SK-N-SH (cell line): ENCODE measurements at regions not wholly inside any gene's neighbourhood (a gene's known extent, or its start where the extent isn't known, plus 50 kb on each side); places are given as distances from the start of the nearest gene placed in this dataset.

Experiments used
- CTCF ChIA-PET: fragments of 300-600, 350-600 bp; formaldehyde crosslinking; extraction: SDS; loops from one replicate; lab custom pipeline; 2021; lab: Yijun Ruan, JAX
- POLR2A ChIA-PET: fragments of 350-600 bp; sonication (Branson Sonifier 250); formaldehyde crosslinking; extraction: SDS; loops from one replicate; lab custom pipeline; 2020; ENCODE audit warnings: antibody characterized with exemption, inconsistent platforms; lab: Yijun Ruan, JAX
- DNase-seq: peaks from one replicate; pipeline ENCODE4 v3.0.0; 2012
- H2AFZ ChIP-seq: fragments of 200-600 bp; sonication (generic); 2 replicates; pipeline ENCODE4 v1.8.1; 2016; ENCODE audit warnings: antibody characterized with exemption, mild to moderate bottlenecking, low read depth
- H3F3A ChIP-seq: fragments of 200-600 bp; sonication (generic); replicated peaks from 2 replicates; pipeline ENCODE3; 2016; ENCODE audit warnings: antibody characterized with exemption, mild to moderate bottlenecking; ENCODE audit not compliant: insufficient read depth
- H3K27ac ChIP-seq, 2 experiments: fragments of 200-500 bp in 1 of 2; fragments of 200-600 bp in 1 of 2; sonication (Bioruptor generic) in 1 of 2; sonication (generic), shearing (Covaris generic) in 1 of 2; 2 replicates each; pipeline versions ENCODE4 v1.5.1 to v1.6.1; 2014 to 2016; ENCODE audit warnings: low read depth in 2 of 2, inconsistent platforms in 1 of 2, low read length in 1 of 2, mild to moderate bottlenecking in 1 of 2, mixed read lengths in 1 of 2
- H3K27me3 ChIP-seq: fragments of 200-600 bp; sonication (generic), shearing (Covaris generic); 2 replicates; pipeline ENCODE4 v1.6.1; 2016; ENCODE audit warnings: mixed run types; ENCODE audit not compliant: insufficient read depth
- H3K36me3 ChIP-seq, 2 experiments: fragments of 200-500 bp in 1 of 2; fragments of 200-600 bp in 1 of 2; sonication (Bioruptor generic) in 1 of 2; sonication (generic) in 1 of 2; replicated peaks in 1 of 2; 2 replicates each; pipeline versions ENCODE3 to v1.5.1; 2014 to 2016; ENCODE audit warnings: low read length in 1 of 2, mild to moderate bottlenecking in 1 of 2; ENCODE audit not compliant: insufficient read depth in 2 of 2, control insufficient read depth in 1 of 2
- H3K4me1 ChIP-seq, 2 experiments: fragments of 200-500 bp in 1 of 2; fragments of 200-600 bp in 1 of 2; sonication (Bioruptor generic) in 1 of 2; sonication (generic), shearing (Covaris generic) in 1 of 2; 2 replicates each; pipeline versions ENCODE4 v1.5.1 to v1.6.1; 2014 to 2016; ENCODE audit warnings: low read depth in 1 of 2, low read length in 1 of 2, mixed run types in 1 of 2; ENCODE audit not compliant: insufficient read depth in 2 of 2, control insufficient read depth in 1 of 2
- H3K4me2 ChIP-seq: fragments of 200-600 bp; sonication (generic), shearing (Covaris generic); 2 replicates; pipeline ENCODE4 v1.6.1; 2017; ENCODE audit warnings: mixed run types
- H3K4me3 ChIP-seq, 2 experiments: fragments of 200-500 bp in 1 of 2; fragments of 200-600 bp in 1 of 2; sonication (Bioruptor generic) in 1 of 2; sonication (generic), shearing (Covaris generic) in 1 of 2; 2 replicates each; pipeline versions ENCODE4 v1.5.1 to v1.8.1; 2014 to 2016; ENCODE audit warnings: low read depth in 2 of 2, inconsistent platforms in 1 of 2, low read length in 1 of 2, mild to moderate bottlenecking in 1 of 2, mixed read lengths in 1 of 2, moderate library complexity in 1 of 2
- H3K79me2 ChIP-seq: fragments of 200-600 bp; sonication (generic); 2 replicates; pipeline ENCODE4 v1.8.1; 2017; ENCODE audit warnings: mild to moderate bottlenecking; ENCODE audit not compliant: insufficient read depth
- H3K9ac ChIP-seq: fragments of 200-600 bp; sonication (generic); 2 replicates; pipeline ENCODE4 v1.6.1; 2017; ENCODE audit warnings: mixed run types
- H3K9me2 ChIP-seq: fragments of 200-600 bp; sonication (generic); 2 replicates; pipeline ENCODE4 v1.6.1; 2017; ENCODE audit warnings: mixed run types
- H3K9me3 ChIP-seq: fragments of 200-600 bp; sonication (generic); 2 replicates; pipeline ENCODE4 v1.6.1; 2017; ENCODE audit warnings: mixed run types, mild to moderate bottlenecking, moderate library complexity
- H4K20me1 ChIP-seq: fragments of 200-600 bp; sonication (generic); 2 replicates; pipeline ENCODE4 v1.6.1; 2017; ENCODE audit warnings: mild to moderate bottlenecking, mixed run types; ENCODE audit not compliant: insufficient read depth
- CHD2 ChIP-seq: fragments of 150-350 bp; IDR thresholded peaks from 2 replicates; pipeline ENCODE4 v1.6.1; 2018; ENCODE audit warnings: low read length; ENCODE audit not compliant: partially characterized antibody
- CTCF ChIP-seq: fragments of 200-600 bp; sonication (generic); IDR thresholded peaks from 2 replicates; pipeline ENCODE4 v1.6.1; 2017; ENCODE audit warnings: antibody characterized with exemption, mild to moderate bottlenecking, moderate library complexity
- EP300 ChIP-seq, 2 experiments: IDR thresholded peaks; 2 replicates each; pipeline versions ENCODE4 v1.4.0 to v1.6.1; 2012; ENCODE audit warnings: borderline replicate concordance in 1 of 2, low read depth in 1 of 2, low read length in 1 of 2
- FOSL2 ChIP-seq: IDR thresholded peaks from 2 replicates; pipeline ENCODE4 v1.4.0; 2012; ENCODE audit warnings: low read depth, mild to moderate bottlenecking, moderate library complexity, borderline replicate concordance
- FOXJ3 ChIP-seq: sonication (generic); formaldehyde crosslinking; IDR thresholded peaks from 2 replicates; pipeline ENCODE4 v1.5.1; 2020; ENCODE audit warnings: mild to moderate bottlenecking, missing genetic modification reagents
- GABPA ChIP-seq: IDR thresholded peaks from 2 replicates; pipeline ENCODE4 v1.4.0; 2012; ENCODE audit warnings: low read depth, mild to moderate bottlenecking
- GATA2 ChIP-seq: sonication (generic); formaldehyde crosslinking; IDR thresholded peaks from 2 replicates; pipeline ENCODE4 v1.5.0; 2020; ENCODE audit warnings: mild to moderate bottlenecking, missing genetic modification reagents
- JUND ChIP-seq: IDR thresholded peaks from 2 replicates; pipeline ENCODE4 v1.4.0; 2012
- MEF2A ChIP-seq: IDR thresholded peaks from 2 replicates; pipeline ENCODE4 v1.4.0; 2012; ENCODE audit warnings: low read depth, borderline replicate concordance
- MXI1 ChIP-seq: IDR thresholded peaks from 2 replicates; pipeline ENCODE4 v1.6.1; 2012; ENCODE audit warnings: mild to moderate bottlenecking, low read depth, low read length, improper control_type of control experiment
- POLR2AphosphoS5 ChIP-seq: IDR thresholded peaks from 2 replicates; pipeline ENCODE4 v1.6.1; 2012; ENCODE audit warnings: low read depth, low read length
- RAD21 ChIP-seq: IDR thresholded peaks from 2 replicates; pipeline ENCODE4 v1.6.1; 2012; ENCODE audit warnings: mild to moderate bottlenecking, low read length
- REST ChIP-seq: IDR thresholded peaks from 2 replicates; pipeline ENCODE4 v1.6.1; 2012; ENCODE audit warnings: mild to moderate bottlenecking, low read depth, low read length, moderate library complexity
- RXRA ChIP-seq: IDR thresholded peaks from 2 replicates; pipeline ENCODE4 v1.4.0; 2012; ENCODE audit warnings: low read depth, mild to moderate bottlenecking, borderline replicate concordance
- SMC3 ChIP-seq: IDR thresholded peaks from 2 replicates; pipeline ENCODE4 v1.6.1; 2012; ENCODE audit warnings: low read depth, low read length, improper control_type of control experiment
- TEAD4 ChIP-seq: IDR thresholded peaks from 2 replicates; pipeline ENCODE4 v1.4.0; 2012; ENCODE audit warnings: mild to moderate bottlenecking, borderline replicate concordance; ENCODE audit not compliant: insufficient read depth
- USF1 ChIP-seq: IDR thresholded peaks from 2 replicates; pipeline ENCODE4 v1.4.0; 2012; ENCODE audit warnings: low read depth, borderline replicate concordance
- WGBS: methylation state at CpG from one replicate; pipeline ENCODE4 v1.1.6; 2017; ENCODE audit warnings: low lambda C conversion rate; 5-methylcytosine and 5-hydroxymethylcytosine counted together

GRCh38 chr3:191682961-191683360 is 222.0 kb downstream of the PYDC2 start:
- no peaks in the 10 kb centered on the region for H3F3A ChIP-seq
- 17% methylated on average over 5 of the region's 5 CpGs for WGBS
- TF ChIP-seq USF1 (no peak), FOSL2 (no peak), CTCF (no peak)
- TF ChIP-seq, all 33 proteins: peak for 0
- Histone ChIP-seq H3K79me2 (no peaks in the 10 kb centered on the region), H4K20me1 (no peaks in the 10 kb centered on the region), H3K27me3 (no peaks in the 10 kb centered on the region; the same call in 1 of the 2 replicates), H3K9me2 (no peaks in the 10 kb centered on the region), H3K36me3 (no peaks in the 10 kb centered on the region), H3K4me3 (no peak overlapping the region), H3K4me1 (no peaks in the 10 kb centered on the region), H3K9ac (no peak overlapping the region), H3K4me2 (no peak overlapping the region), H3K27ac (no peak overlapping the region), H3K9me3 (no peaks in the 10 kb centered on the region), H2AFZ (no peak overlapping the region)
- ChIA-PET POLR2A (no interaction called here), CTCF (no interaction called here)
- DNase-seq = no peak

GRCh38 chr3:191686626-191687025 is 225.7 kb downstream of the PYDC2 start:
- Histone ChIP-seq H3K27me3 (no peaks in the 10 kb centered on the region; the same call in 1 of the 2 replicates), H2AFZ (no peak overlapping the region), H3K27ac (no peak overlapping the region), H3K36me3 (no peaks in the 10 kb centered on the region), H3K4me3 (no peak overlapping the region), H3K9me2 (no peaks in the 10 kb centered on the region), H4K20me1 (no peaks in the 10 kb centered on the region), H3K4me2 (no peak overlapping the region), H3F3A (no peaks in the 10 kb centered on the region), H3K9me3 (no peaks in the 10 kb centered on the region), H3K9ac (no peak overlapping the region), H3K4me1 (no peaks in the 10 kb centered on the region), H3K79me2 (no peaks in the 10 kb centered on the region)
- POLR2A ChIA-PET = no interaction called here
- CTCF ChIA-PET = no interaction called here
- no peak for DNase-seq
- no peak for TF ChIP-seq REST
- TF ChIP-seq JUND = no peak
- TF ChIP-seq MEF2A = no peak
- no peak for TF ChIP-seq GATA2
- TF ChIP-seq TEAD4 = no peak
- no peak for TF ChIP-seq POLR2AphosphoS5
- TF ChIP-seq USF1 = no peak
- TF ChIP-seq GABPA = no peak
- no peak for TF ChIP-seq MXI1
- TF ChIP-seq CHD2 = no peak
- TF ChIP-seq SMC3 = no peak
- TF ChIP-seq RAD21 = no peak
- no peak for TF ChIP-seq FOSL2
- no peak for TF ChIP-seq RXRA
- TF ChIP-seq FOXJ3 (CRISPR knock-in tag) = no peak
- TF ChIP-seq EP300 (IDR thresholded peaks at IDR 0.05; ENCODE audit: borderline replicate concordance in 1 of 2, low read depth in 1 of 2, low read length in 1 of 2) = no peak
